ENCODE measurements at regions not wholly inside any gene's neighbourhood (a gene's known extent, or its start where the extent isn't known, plus 50 kb on each side); places are given as distances from the start of the nearest gene placed in this dataset.
"Not testable (repeated sequence)": the region's sequence is repeated elsewhere in the genome, so short reads cannot be mapped to it uniquely, and the experiment has no call there.

GRCh38 chr12:131494741-131495524 lies 216.0 kb upstream of the SFSWAP start:
- DNase-seq = no peak

- no peak for DNase-seq
Observed at GRCh38 chr12:131497966-131498365, 212.9 kb upstream of the SFSWAP start.

DNA sequence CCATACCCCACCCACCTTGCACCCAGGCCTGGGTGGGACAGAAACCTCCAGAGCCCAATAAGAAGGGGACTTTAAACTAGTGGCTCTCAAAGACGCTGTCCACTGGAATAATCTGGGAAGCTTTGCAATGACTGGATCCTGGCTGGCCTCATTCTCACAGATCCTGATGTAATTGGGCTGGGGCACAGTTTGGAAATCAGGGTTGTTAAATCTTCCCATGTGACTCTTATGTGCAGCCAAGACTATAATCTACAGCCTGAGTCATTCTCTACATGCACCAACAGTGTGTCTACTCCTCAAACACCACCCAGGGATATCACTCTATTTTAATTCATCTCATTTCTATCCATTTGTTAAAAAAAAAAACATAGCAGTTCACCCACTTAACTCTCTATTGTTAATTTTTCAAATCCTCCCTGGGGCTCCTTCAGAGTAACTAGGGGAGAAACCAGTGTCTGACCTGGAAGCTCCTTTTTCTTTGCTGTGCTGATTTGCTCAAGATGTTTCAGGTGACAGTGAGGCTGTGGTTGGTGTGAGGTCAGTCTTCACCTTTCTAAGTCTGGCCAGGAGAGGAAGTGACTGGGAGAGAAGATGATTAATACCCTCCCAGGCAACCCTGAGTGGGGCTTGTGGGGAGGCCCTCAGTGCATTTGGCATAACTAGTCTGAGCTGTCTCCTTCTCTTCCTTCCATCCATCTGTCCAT lies 211.6 kb upstream of the SFSWAP start:
- DNase-seq = no peak

DNA sequence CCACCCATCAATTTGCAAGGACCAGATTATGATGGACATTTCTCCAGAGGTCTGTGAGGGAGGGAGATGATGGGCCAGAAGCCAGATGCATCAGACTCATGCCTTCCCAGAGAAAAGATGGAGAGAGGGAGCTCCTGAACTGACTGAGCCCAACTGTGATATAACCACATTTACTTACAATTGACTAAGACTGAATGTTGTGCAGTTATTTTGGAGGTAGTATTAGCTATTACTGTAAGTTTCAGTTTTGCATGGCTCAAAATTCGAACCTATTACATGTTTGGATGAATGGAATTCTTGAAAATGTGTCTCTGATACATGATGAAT lies 211.1 kb upstream of the SFSWAP start:
- no peak for DNase-seq

DNA sequence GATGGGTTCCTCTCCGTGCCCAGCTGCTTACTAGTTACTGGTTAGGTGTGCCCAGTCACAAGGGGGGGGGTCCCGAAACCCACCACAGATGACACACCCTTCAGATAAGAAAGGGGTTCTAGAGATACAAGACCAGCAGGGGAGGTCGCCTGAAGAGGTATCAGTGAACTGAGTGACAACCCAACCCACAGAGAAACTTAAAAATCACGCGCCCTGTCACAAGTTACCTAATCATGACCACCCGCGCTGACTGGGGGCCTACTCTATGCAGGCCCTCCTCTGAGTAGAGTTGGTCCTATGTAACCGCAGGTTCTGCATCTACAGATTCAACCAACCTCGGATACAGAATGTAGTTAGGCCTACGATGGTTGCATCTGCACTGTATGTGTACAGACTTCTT lies 210.3 kb upstream of the SFSWAP start:
- no peak for DNase-seq

GRCh38 chr12:131505561-131505960 lies 205.3 kb upstream of the SFSWAP start:
- no peak for DNase-seq

DNA sequence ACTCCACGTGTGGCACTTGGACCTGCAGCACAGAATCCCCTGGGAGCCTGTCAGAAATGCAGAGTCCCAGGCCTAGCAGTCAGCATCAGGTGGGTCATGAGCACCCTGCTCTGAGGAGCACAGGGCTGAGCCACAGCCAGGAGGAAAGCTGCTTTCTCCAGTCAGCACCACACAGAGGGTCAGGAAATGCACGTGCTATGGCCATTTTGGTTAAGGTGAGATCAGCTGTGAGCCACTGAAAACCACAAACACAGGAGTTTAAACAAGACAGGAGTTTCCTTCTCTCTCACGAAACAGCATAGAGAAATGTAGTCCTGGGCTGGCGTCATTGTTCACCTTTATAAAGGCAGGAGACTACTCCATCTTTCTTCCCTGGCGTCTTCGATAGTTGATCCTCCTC lies 204.5 kb upstream of the SFSWAP start:
- no peak for DNase-seq

- no peak for DNase-seq
Observed at GRCh38 chr12:131507094-131507493, 203.8 kb upstream of the SFSWAP start.

GRCh38 chr12:131507881-131508280 lies 203.0 kb upstream of the SFSWAP start:
- DNase-seq = no peak

GRCh38 chr12:131509701-131510100 lies 201.2 kb upstream of the SFSWAP start:
- DNase-seq = no peak

- no peak for DNase-seq
Observed at GRCh38 chr12:131510431-131510830, 200.5 kb upstream of the SFSWAP start.

DNA sequence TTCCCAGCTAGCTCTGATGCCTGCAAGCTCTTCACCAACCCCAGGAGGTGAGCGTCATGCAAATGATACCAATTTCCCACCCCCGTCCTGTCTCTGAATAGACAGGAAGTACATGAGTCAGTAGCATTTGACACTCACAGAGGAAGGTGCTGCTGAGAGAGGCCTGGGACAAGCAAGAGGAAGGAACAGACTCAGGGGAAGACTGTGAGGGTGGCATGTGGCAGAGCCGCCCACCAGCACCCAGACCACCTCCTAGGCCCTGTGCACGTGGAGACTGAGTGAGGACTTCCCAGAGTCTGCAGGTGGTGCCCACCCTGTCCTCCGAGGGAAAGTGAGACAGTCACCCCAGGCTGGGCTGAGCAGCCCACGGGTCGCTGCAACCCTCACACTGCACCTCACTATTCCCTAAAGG lies 199.5 kb upstream of the SFSWAP start:
- no peak for DNase-seq

GRCh38 chr12:131511803-131512561 lies 198.9 kb upstream of the SFSWAP start:
- DNase-seq = no peak

GRCh38 chr12:131513606-131514005 lies 197.3 kb upstream of the SFSWAP start:
- DNase-seq = no peak

DNA sequence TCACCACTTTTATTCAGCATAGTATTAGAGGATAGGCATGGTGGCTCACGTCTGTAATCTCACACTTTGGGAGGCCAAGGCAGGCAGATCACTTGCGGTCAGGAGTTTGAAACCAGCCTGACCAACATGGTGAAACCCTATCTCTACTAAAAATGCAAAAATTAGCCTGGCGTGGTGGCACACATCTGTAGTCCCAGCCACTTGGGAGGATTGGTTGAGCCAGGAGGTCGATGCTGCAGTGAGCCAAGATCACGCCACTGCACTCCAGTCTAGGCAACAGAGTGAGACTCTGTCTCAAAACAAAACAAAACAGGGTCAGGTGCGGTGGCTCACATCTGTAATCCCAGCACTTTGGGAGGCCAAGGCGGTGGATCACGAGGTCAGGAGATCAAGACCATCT lies 190.3 kb upstream of the SFSWAP start:
- not testable (repeated sequence) for DNase-seq

DNA sequence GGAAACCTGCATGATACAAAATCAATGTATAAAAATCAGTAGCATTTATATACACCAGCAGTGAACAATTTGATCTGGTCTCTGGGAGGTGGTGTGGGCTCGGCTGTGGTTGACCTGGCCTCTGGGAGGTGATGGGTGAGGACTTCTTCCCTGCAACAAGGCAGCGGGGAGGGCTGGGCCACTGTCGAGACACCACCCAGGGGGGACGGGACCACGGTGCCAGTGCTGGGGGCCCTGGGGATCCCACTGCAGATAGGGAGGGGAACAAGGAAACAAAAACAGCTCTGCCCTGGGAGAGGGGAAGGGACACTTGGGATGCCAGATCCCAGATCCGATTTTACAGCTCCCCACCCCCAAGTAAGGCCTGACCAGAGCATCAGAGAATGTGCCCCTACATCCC lies 189.6 kb upstream of the SFSWAP start:
- no peak for DNase-seq

- no peak for DNase-seq
Observed at GRCh38 chr12:131525795-131526508, 184.9 kb upstream of the SFSWAP start.

DNA sequence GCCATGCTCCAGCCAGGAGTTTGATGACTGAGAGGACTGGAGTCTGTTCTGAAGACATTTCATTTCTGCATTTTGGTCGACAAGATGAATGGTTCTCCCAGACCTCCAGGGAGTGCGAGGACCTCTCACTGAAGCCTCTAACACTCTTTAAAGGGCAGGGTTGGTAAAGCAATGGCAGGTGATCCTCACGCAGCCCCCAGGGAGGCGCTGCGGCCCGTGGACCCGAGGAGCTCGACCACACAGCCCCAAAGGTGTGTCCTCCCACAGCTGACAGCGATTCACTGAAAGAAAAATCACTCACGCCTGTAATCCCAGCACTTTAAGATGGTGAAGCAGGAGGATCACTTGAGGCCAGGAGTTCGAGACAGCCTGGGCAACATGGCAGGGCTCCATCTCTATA lies 183.8 kb upstream of the SFSWAP start:
- DNase-seq = no peak

GRCh38 chr12:131527736-131528135 lies 183.2 kb upstream of the SFSWAP start:
- no peak for DNase-seq

DNA sequence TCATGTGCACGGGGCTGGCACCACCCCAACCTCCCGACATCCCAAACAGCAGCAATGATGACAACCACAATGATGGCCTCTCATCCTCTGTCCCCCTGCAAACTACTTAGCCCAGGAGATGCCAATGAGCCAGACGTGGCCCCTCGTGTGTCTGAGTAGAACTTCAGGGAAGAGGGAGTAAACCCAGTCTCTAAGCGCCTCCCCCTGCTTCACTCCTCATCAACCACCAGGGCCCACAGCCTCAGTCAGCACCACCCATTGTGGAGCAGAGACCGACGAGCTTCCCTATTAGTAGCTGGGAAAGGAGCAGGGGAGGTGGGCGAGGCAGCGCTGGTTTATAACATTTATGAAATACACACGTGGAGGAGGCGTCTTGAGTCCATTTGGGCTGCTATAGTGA lies 182.7 kb upstream of the SFSWAP start:
- DNase-seq = no peak

GRCh38 chr12:131528667-131529066 lies 182.2 kb upstream of the SFSWAP start:
- no peak for DNase-seq

DNA sequence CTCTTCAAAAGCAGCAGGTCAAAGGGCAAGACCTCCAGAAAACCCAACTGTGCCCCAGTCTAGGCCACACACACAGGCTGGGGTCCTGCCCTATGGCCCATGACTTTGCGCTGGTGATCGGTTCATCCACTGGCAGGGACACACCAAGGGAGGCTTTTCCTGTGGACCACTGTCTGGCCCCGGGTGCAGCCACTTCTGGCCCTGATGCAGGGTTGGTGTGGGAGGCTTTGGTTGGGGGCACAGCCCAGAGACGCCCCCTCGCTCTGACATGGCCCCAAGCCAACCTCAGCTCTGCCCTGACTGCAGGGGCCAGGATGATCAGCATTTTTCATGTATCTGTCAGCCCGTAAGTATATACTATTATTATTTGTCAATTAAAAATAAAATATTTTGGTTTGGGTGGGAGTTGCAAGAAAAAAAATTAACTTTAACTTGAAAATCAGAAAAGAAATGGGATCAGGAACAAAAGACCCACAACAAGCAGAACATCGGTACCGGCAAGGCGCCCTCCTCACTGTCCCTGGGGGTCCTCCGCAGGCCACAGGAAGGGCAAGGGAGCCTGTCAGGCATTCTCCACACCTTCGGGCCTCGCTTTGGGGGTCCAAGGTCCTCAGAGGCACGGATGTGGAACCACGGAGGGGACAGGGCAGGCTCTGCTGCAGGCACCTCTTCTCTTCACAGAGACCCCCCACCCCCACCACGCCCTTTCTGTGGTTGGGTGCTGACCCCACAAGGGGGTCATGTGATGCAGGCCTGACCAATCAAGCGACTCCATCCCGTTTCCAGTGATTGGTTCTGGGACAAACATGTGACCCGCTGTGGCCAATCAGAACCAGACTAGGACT lies 181.5 kb upstream of the SFSWAP start:
- DNase-seq = no peak

- DNase-seq = no peak
Observed at GRCh38 chr12:131530041-131530332, 180.9 kb upstream of the SFSWAP start.

All from left hindlimb (tissue), 1 donor.